Mucosa of gallbladder (tissue), 1 donor: ENCODE measurements at regions not wholly inside any gene's neighbourhood (a gene's known extent, or its start where the extent isn't known, plus 50 kb on each side); places are given as distances from the start of the nearest gene placed in this dataset.
"Not testable (repeated sequence)": the region's sequence is repeated elsewhere in the genome, so short reads cannot be mapped to it uniquely, and the experiment has no call there.

Source experiments
- DNase-seq: peaks from one replicate; pipeline ENCODE4 v3.0.0-alpha.2; 2020; ENCODE audit warnings: low spot score
- donor health status: DM: no; HTN: no; CAD: no.

DNA sequence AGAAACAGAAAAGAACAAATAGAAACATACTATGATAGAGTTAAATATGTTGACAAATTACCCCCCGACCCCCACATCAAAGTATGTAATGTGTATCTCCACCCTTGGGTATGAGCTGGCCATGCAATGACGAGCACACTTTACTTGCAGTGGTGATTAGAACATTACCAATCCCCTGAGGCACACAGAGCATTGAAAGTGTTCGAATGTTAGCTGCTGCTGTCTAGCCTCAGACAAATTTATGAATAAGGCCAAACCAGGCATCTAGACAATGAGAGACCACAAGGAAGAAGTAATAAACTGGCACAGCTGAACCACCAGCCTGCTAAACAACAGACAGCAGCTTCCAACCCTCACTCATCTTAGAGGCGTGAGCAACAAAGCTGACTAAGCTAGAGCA, 380.5 kb downstream of the DSEL start:
- DNase-seq, result no peak

DNA sequence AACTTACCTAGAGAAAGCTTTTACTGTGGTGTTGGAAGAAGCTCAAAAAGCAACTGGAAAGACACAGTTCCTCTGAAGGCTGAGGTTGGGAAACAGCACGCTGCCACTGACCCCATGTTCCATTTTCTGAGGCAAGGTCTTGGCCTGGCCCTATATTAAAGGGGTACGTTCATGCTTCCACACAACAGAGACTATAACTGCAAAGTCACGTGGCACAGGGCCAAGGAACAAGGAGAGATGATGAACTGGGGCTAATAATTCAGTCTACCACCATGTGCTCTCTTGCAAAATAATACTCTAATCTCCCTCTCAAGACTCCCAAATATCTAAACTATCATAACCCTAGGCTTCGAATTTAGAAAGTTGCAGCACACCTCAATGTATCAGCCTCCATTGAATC, 381.6 kb downstream of the DSEL start:
- no peak for DNase-seq

DNA sequence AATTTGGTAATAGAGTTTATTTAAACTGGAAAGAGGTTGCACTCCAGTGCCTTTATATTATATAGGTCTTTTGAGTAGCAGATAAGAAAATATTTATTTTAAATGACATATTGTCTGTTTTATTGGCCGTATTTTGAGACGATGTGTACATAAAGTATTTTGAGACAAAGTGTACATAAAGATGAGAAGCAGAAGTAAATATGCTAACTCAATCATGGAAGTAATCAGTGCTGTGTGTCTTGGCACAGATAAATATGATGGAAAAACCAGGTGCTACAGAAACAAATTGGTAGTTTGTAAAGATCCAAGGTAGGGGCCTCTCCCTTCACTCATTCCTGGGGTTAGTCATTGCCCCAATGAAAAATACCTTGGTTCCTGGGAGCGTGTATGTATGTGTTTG, 382.9 kb downstream of the DSEL start:
- DNase-seq, result no peak

DNA sequence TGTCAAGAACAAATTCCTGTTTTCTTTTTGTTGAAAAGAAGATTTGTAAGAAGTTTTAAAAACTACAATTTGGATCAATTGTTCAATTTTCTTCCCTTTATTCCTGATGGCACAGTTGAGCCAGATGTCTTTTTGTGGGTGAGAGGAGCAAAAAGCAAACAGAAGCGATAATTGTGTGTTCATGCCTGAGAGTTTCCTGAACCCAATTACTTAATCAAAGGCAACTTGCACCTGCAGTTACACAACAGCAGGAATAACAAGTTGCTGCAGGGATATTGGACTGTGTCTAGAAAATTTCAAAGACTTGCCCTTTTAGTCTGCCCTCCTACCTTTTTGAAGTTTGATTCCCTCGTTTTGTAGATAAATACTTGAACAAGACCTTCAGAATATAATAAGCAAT, 383.6 kb downstream of the DSEL start:
- DNase-seq, result no peak

DNA sequence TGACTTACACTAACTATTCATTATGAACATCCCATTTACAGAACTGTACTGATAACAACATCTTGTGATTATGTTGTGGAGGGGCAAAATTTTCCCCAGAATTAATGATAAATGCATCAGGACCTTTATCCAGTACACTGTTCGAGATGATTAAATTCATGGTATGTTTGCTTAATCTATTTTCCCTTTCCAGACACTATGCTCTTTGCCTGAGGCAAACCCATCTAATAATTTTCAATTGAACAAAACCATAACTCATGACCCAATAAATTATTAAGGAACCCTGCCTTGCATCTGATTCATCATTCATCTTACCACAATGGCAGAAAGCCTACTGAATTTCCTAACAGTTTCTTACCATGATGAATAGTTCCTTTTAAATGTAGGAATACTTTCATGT, 385.0 kb downstream of the DSEL start:
- no peak for DNase-seq

DNA sequence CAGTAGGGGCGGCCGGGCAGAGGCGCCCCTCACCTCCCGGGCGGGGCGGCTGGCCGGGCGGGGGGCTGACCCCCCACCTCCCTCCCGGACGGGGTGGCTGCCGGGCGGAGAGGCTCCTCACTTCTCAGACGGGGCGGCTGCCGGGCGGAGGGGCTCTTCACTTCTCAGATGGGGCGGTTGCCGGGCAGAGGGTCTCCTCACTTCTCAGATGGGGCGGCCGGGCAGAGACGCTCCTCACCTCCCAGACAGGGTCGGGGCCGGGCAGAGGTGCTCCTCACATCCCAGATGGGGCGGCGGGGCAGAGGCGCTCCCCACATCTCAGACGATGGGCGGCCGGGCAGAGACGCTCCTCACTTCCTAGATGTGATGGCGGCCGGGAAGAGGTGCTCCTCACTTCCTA, 389.8 kb downstream of the DSEL start:
- not testable (repeated sequence) for DNase-seq

DNA sequence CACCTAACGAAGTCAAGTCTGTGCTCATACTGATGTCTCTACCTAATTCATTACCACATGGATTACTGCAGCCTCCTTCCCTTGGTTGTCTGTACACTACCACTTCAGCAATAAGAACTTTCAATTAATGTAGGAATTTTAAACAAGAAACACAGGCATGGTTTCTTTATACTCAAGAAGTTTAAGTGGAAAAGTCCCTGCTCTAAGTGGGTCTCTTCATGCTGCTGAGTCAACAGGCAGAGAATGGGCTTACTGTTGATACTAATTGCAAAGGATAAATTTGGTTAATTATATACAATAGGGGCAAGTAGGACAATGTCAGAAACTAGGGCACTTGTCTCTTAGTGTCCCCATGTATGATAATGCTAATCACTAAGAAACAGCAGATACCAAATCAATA, 392.6 kb downstream of the DSEL start:
- DNase-seq, result no peak

DNA sequence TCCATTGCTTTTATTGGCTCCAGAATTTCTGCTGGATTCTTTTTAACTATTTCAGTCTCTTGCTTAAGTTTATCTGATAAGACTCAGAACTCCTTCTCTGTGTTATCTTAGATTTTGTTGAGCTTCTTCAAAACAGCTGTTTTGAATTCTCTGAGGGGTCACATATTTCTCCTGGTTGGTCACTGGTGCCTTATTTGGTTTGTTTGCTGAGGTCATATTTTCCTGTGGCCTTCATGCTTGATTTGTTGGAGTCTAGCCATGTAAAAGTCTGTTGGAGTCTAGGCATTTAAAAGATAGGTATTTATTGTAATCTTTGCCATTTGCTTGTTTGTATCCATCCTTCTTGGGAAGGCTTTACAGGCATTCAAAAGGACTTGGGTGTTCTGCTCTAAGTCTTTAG, 398.7 kb downstream of the DSEL start:
- no peak for DNase-seq

DNA sequence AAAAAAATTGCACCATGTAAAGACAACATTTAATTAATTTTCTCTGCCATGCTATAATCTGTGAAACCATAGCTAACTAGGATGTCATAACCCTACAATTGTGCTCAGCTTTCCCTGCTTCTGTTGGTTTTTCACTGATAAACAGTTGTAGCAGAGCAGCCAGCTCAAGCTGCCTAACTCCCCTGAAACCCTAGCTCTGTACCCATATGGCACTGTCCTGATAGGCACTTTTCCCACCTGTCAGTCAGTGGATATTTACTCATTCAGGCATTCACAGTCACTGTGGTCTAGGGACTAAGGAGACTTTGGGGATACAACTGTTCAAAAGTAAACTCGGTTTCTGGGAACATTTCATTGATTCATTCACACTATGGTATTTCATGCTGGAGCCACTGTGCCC, 407.0 kb downstream of the DSEL start:
- DNase-seq, result no peak

DNA sequence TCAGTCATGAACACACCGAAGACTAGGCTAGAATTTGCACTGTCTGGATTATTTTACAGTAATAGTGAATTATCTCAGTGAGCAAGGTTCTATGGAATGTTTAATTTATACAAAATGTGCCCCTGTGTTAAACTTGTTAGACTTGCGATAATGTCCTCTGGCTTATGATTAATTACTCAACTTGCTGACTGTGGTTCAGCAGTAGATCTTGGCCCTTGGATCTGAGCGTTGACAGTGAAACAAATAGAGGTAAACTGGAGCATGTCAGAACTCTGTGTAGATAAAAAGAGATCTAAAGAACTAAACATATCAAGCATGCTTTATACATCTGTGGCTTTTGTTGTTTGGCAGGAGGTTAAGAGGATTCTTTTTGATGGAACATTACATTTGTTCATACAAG, 407.6 kb downstream of the DSEL start:
- no peak for DNase-seq

DNA sequence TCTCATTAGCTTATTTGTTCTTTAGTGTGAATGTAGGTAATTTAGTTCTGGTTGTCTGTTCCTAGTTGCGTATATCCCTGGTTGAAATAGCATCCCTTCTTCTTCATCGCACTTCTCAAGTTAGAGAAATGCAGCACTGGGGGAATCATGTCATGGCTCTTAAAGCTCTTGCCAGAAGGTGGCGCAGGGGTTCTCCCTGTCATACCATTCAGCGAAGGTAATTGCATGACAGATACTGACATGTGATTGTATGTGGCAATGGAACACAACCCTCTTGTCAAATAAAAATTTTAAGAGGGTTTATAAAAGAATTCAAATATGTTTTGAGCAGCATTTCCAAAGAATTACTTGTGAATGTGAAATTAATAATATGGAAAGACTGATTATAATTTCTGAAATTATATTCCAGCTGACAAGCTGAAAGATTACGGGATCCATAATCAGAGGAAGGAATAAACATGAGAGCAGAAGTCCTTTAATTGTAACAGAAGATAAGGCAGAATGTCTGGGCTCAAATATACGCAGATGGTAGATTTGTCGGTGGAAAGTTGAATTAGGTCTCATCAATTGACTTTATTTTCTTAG, 411.7 kb downstream of the DSEL start:
- DNase-seq, result peak; percentile 60

DNA sequence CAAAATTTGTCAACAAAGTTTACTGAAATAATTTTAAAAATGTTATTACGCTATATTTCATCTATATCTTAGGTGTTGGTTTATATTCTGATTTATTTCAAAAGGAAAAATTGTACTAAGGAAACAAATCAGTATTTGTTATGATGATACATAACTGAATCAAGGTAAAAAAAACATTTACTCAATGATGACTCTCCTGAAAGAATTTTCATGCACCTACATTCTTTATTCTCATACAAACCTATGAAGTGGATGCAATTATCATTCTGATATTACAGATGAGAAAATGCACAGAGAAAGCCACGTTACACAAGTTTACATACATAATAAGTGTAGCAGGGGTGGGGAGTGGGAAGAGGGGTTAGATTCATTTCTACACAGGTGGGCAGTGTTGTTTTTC, 422.4 kb downstream of the DSEL start:
- DNase-seq, result no peak

DNA sequence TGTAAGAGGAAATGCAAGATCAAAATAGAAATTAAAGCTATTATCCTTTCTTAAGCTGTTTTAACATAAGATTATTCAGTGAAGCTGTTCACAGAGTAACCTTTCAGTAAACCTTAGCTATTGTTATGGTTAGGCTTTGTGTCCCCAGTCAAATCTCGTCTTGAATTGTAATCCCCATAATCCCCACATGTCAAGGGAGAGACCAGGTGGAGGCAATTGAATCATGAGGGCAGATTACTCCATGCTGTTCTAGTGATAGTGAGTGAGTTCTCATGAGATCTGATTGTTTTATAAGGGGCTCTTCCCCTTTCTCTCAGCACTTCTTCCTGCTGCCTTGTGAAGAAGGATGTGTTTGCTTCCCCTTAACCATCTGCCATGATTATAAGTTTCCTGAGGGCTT, 424.4 kb downstream of the DSEL start:
- no peak for DNase-seq

DNA sequence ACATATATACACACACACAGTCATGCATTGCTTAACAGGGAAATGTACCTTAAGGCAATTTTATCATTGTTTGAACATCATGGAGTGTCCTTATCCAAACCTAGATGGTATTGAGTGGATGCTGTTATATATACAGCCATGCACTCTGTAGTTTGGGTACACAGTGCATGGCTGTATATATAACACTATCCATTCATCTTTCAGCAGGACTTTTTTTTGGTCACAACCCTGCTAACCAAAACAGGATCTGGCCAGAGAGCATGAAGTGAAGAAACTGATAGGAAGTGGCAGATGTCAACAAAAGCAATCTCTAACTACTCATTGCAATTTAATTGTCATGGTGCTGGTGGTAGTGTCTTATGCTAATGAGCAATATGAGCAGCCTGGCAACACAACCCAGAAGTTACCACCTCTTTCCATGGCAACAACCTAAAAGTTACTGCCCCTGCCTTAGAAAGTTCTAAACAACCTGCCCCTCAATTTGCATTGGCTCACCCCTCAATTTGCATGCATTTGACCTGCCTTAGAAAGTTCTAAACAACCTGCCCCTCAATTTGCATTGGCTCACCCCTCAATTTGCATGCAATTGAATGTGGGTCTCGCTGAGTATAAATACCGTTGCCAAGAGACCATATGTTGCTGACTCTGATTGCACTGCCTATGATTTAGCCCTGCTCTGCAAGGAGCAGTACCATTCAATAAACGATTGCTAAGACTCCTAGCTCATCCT, 434.9 kb downstream of the DSEL start:
- DNase-seq, result no peak

DNA sequence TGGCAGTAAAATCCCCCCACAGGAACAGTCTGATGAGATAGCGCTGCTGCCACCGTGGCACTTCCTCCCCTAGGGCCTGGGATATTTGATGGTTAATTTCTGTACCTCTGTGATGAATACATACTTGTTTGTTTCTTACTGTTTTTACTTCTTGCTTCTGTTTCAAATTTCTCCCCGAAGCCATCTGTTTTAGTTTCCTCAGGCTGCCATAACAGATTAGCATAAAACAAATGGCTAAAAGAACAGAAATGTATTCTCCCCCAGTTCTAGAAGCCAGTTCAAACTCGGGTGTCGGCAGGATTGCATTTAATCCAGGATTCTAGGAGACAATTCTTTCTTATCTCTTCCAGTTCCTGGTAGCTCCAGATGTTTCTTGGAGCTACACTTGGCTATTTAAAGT, 435.9 kb downstream of the DSEL start:
- DNase-seq, result no peak

DNA sequence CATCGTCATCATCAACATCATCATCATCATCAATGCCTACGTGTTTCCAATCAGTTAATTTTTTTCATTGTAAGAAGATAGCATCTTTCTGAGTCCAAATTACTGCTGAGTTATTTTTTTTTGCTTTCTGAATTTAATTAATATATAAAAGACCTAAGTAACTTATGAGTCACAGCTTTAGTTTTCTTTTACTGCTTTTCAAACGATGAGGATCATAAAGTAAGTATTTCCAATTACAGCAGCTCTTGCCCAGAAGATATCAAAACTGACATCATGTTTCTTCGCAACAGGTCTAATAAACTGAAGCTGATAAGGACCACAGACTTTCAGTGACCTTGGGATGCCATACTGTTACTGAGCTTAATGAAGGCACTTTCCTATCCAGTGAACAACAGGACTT, 442.2 kb downstream of the DSEL start:
- no peak for DNase-seq

DNA sequence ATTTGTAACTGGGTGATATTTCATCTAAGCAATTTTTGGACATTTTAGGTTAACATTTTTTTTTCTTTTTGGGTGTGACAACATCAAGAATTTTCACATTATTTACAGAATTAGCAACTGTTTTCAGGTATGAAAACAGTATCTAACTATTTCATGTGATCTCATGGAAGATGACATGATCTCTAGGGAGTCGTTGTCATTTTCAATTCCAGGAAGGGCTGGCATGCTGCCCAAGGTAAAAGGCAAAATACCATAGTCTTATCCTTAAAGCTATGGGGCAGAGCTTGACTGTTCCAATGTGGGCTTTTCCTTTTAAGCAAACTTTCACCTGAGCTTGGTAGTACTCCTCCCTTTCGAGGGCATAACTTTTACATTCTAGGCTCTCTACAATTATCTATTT, 443.7 kb downstream of the DSEL start:
- DNase-seq, result no peak

DNA sequence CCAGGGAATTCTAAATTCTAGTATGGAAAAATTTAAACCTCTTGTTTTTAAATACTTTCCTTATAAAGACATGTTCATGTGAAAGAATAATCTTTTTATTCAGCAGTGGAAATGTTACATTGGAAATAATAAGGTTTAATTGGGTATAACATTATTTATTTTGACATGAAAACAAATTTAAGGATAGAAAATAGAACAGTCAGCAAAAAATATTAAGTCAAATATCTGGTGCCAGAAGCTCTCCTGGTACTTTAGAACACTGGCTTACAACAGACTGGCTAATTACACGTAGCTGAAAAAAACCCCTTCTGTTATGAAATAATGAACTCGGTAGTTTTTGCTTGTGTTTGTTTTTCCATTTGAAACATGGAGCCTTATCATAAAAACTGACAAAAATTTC, 447.9 kb downstream of the DSEL start:
- no peak for DNase-seq

DNA sequence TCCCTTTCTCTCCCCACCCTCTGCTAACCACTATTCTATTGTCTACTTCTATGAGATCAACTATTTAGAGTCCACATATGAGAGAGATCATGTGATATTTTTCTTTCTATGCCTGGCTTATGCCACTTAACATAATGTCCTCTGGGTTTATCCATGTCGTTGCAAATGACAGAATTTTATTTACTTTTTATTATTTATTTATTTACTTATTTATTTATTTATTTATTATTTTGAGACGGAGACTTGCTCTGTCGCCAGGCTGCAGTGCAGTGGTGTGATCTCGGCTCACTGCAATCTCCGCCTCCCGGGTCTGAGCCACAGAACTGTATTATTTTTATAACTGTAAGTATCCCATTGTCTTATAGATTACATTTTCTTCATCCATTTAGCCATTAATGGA, 443.4 kb upstream of the CDH19 start:
- no peak for DNase-seq

DNA sequence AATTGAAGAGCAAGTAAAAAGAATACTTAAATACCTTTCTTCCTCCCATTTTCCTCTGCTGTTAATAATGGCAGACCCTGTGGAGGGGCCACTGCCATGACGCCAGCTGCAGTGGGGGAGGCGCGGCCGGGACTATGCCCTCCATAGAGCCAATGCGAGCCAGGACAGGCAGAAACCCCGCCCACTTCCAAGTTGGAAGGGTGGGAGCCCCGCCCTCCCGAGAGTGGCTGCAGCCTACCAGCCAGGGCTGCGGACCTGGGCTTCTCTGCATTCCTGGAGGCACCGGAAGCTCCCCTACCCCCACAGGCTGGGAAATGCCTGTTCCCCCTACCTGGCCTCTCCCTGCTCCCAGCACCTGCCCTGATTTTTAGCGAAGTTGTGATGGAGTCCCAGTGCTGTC, 439.4 kb upstream of the CDH19 start:
- DNase-seq, result no peak

DNA sequence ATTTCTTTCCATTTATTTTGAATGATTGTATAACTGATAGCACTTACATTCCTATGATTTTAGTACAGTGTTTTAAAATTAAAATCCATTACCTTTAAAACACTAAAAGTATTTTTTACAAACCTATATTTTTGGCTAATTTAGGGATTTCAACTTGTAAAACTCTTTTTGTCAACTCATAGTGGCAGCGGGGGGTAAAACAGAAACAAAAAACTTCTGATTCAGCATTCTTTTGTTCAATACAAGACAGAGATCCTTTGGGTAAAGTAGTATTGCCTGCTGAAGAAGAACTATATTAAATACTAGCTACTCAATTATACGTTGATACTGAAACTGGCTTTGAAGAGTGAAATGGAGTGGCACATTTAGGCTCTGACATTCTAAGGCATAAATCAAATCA, 437.4 kb upstream of the CDH19 start:
- DNase-seq, result no peak

DNA sequence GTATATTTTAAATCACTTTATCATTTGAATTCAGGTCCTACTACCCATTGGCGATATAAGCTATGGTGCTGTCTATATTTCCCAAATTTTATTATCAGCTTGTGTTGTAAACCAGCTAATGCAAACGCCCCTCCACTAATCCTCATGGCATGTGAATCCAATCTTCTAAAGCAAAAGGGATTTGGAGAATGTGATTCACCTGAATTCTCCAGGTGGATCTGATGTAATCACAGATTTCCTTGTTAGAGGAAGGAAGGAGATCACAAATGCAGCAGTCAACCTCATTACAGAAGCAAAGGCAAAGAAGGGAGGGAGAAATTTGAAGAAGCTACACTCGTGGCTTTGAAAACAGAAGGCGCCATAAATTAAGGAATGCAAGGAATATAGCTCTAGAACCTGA, 431.1 kb upstream of the CDH19 start:
- no peak for DNase-seq

DNA sequence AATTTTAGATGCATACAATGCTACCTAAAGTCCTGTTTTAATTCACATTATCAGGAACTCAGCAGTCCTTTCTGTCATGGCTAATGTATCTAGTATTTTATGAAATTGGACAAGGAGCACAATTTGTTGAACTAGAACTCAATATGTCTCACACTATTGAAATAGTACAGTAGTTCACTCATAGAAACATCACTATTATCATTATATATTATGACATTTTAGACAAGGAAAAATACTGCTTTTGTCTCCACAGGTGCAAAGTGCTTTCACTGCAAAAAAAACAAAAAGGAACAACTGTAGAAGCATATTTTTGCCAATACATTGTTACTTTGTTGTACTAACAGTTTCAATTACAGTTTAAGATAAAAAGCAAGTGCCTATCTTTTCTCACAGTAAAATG, 419.2 kb upstream of the CDH19 start:
- no peak for DNase-seq

DNA sequence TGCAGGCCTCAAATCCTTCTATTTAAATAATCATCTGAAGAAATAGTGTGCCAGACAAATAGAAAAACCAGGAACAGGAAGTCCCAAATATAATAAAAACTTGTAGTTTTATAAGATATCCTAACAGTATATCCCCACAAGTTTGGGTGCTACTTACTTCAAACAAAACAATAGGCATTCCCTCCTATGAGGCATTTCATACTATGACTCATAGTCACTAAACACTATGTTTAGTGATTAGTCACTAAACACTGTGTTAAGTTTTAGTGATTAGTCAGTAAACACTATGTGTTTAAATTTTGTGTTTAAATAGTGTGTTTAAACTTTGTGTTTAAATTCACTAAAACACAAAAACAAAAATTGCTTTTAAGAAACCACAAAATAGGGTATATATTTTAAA, 407.0 kb upstream of the CDH19 start:
- no peak for DNase-seq
